Mucosa of rectum (tissue), 2 donors: ENCODE measurements at regions not wholly inside any gene's neighbourhood (a gene's known extent, or its start where the extent isn't known, plus 50 kb on each side); places are given as distances from the start of the nearest gene placed in this dataset.
A peak's percentile ranks its signal among the peaks of the same experiment; 100 is the strongest.
"Not testable (repeated sequence)": the region's sequence is repeated elsewhere in the genome, so short reads cannot be mapped to it uniquely, and the experiment has no call there.

ENCODE experiments used
- H3K27ac ChIP-seq, 2 donors: one replicate each; pipeline ENCODE4 v1.7.0; 2013; ENCODE audit warnings: inconsistent platforms in 2 of 2, low read depth in 2 of 2, low read length in 2 of 2
- H3K27me3 ChIP-seq, 2 donors: one replicate each; pipeline ENCODE4 v1.7.0; 2013; ENCODE audit warnings: low read length in 2 of 2; ENCODE audit not compliant: control insufficient read depth in 2 of 2, insufficient read depth in 2 of 2
- H3K36me3 ChIP-seq, 2 donors: one replicate each; pipeline ENCODE4 v1.7.0; 2013; ENCODE audit warnings: low read length in 2 of 2; ENCODE audit not compliant: control insufficient read depth in 2 of 2, insufficient read depth in 2 of 2
- H3K4me1 ChIP-seq, 2 donors: one replicate each; pipeline ENCODE4 v1.7.0; 2013; ENCODE audit warnings: low read length in 2 of 2, mild to moderate bottlenecking in 1 of 2; ENCODE audit not compliant: control insufficient read depth in 2 of 2, insufficient read depth in 2 of 2
- H3K4me3 ChIP-seq, 2 donors: one replicate each; pipeline ENCODE4 v1.7.0; 2013; ENCODE audit warnings: low read length in 2 of 2
- H3K9ac ChIP-seq, 2 donors: one replicate each; pipeline ENCODE4 v1.7.0; 2013; ENCODE audit warnings: low read length in 2 of 2, low read depth in 1 of 2, mild to moderate bottlenecking in 1 of 2
- H3K9me3 ChIP-seq, 2 donors: one replicate each; pipeline ENCODE4 v1.7.0; 2013; ENCODE audit warnings: low read length in 2 of 2; ENCODE audit not compliant: control insufficient read depth in 2 of 2
- donor health status: healthy.
- donor health status: Normal muscosa, but diverticular disease.

DNA sequence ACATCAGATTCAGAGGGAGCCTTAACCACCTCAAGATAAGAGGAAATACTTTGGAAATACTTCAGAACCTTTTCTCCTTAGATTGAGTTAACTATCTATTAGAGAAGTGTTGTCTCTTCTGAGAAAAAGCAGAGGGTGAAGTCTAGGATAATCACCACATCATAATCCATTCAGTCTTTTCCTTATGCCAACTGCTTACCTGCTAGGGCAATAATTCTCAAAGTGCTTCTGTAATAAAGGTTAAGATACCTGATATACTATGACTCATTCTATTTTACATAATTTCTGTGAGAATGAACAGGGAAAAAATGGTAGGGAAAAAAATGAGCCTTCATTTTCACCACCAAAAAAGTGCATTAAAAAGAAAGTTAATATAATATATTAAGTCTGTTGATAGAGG is 70.1 kb upstream of the LOC128125822 start:
- no peaks in the 10 kb centered on the region for H3K9me3 ChIP-seq
- H3K27me3 ChIP-seq, result no peaks in the 10 kb centered on the region
- H3K36me3 ChIP-seq, result no peaks in the 10 kb centered on the region
- H3K9ac ChIP-seq, result peak overlapping the region; percentile 17 to 50
- H3K4me3 ChIP-seq, result no peak overlapping the region
- peaks cover 10 to 20% of the 10 kb centered on the region in 2 donors for H3K4me1 ChIP-seq
- H3K27ac ChIP-seq, result peak overlapping the region; percentile 82 to 86

DNA sequence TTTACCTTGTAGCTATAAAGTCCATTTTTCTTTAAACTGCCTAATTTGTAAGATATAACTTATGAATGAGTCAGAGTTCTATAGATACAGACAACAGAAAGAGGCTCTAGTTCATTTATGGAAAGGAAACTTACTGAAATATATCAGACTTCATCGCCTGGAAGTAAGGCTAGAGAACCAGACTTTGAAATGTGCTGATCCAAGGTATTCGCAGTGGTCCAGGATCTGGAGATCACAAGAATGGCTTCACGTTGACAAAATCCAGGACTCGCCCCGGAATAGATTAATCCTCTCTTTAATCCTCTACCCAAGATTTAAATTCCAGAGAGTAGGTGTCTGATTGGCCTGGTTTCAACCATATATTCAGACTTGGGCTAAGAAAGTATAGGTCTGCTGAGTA is 69.1 kb upstream of the LOC128125822 start:
- H3K4me3 ChIP-seq, result no peak overlapping the region
- no peaks in the 10 kb centered on the region for H3K36me3 ChIP-seq
- H3K4me1 ChIP-seq, result peaks cover 8 to 20% of the 10 kb centered on the region in 2 donors
- no peaks in the 10 kb centered on the region for H3K9me3 ChIP-seq
- H3K27me3 ChIP-seq, result no peaks in the 10 kb centered on the region
- H3K27ac ChIP-seq, result no peak overlapping the region
- H3K9ac ChIP-seq, result no peak overlapping the region

DNA sequence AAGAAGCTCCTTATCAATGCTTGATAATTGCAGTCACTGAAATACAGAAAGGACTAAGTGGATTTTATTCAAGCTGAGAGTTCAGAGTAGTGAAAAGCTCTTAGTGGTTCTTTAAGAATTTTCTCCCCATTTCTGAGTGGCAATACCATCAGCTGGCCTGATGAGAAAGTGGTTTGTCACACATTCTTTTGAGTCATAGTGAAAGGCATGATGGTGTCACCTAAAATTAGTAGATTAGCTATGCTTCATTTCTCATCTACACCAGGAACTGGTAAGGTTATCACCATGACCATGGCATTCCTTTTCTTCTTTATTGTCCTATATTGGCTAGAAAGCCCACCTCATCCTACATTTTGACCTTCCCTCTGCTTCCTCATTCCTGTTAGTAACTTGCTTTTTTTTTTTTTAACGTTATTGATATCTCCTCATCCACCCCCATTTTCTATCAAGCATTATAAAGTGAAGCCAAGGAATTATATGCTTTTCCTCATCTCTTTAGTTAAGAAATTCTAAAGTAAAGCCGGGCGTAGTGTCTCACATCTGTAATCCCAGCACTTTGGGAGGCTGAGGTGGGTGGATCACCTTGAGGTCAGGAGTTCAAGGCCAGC is 67.4 kb upstream of the LOC128125822 start:
- H3K4me1 ChIP-seq, result peaks cover 10 to 15% of the 10 kb centered on the region in 2 donors
- no peak overlapping the region for H3K4me3 ChIP-seq
- H3K9me3 ChIP-seq, result no peaks in the 10 kb centered on the region
- no peak overlapping the region for H3K9ac ChIP-seq
- H3K36me3 ChIP-seq, result no peaks in the 10 kb centered on the region
- no peaks in the 10 kb centered on the region for H3K27me3 ChIP-seq
- H3K27ac ChIP-seq, result no peak overlapping the region

DNA sequence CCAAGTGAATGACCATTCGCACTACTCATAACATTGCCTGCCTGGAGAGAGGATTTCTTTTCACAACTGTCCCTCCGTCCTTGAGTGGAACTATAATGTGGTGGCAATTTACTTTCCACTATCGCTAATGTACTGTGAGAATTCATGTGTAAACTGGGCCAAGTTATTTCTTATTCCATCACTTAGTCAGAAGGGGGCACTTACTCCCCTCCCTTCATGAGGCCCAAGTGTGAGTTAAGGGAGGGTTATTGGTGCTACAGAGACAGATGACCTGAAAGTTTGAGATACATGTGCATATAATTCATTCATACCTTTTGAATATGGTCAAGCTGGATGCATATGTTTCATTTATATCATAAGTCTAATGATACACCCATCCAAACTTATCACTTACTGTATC is 65.2 kb upstream of the LOC128125822 start:
- H3K9ac ChIP-seq, result no peak overlapping the region
- no peak overlapping the region for H3K27ac ChIP-seq
- H3K4me3 ChIP-seq, result no peak overlapping the region
- H3K9me3 ChIP-seq, result no peaks in the 10 kb centered on the region
- H3K27me3 ChIP-seq, result no peaks in the 10 kb centered on the region
- peaks cover 3 to 11% of the 10 kb centered on the region in 2 donors for H3K4me1 ChIP-seq
- H3K36me3 ChIP-seq, result no peaks in the 10 kb centered on the region

DNA sequence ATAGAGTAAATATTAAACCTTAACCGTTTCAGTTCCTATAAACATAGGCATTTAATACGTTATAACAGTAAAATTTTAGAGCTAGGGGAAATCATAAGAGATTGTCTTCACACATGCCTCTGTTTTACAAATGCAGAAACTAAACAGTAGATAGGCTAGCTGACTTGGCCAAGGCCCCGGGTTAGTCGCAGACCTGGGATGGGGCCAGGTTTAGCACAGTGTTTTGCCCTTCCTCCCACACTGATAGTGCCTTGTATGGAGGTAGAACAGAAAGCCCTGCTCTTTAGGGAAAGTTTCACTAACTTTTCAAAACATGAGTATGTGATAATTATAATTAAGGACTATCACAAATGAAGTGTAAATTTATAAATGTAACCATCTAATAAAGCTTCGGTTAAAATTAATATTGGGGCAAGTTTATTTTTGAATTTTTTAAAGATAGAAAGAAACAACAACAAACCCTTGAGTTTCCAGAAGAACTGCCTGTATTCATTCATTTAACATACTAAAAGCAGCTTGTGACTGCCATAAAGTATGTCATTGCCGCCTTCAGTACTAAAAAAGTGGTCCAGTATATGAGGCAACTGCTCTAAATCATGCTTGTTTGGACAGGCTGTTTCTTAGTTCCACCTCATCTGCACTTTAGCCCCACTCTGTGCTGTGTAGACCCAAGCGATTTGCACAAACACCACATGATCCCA is 62.5 kb upstream of the LOC128125822 start:
- H3K9ac ChIP-seq, result peak overlapping the region; percentile 39 to 47

DNA sequence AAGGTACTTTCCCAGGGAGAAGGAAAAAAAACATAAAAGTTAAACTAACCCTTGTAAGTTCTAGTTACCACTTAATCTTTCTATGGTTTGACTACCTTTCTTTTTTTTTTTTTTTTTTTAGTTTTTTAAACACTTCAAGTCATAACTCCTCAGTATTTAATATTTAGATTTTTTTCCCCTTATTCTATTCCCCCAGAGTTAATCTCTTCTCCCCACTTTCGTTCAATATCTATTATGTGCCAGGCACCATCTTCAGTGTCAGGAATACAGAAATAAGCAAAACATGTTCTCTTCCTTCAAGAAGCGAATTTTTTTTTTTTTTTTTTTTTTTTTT is 62.0 kb upstream of the LOC128125822 start:
- peaks cover 3 to 8% of the 10 kb centered on the region in 2 donors for H3K4me1 ChIP-seq
- no peaks in the 10 kb centered on the region for H3K9me3 ChIP-seq
- H3K27me3 ChIP-seq, result no peaks in the 10 kb centered on the region
- H3K36me3 ChIP-seq, result no peaks in the 10 kb centered on the region
- no peak overlapping the region for H3K4me3 ChIP-seq
- H3K27ac ChIP-seq, result peak overlapping the region in 1 of 2 donors; percentile 83
- no peak overlapping the region for H3K9ac ChIP-seq

More for the DNA sequence above, 62.5 kb upstream of the LOC128125822 start:
- Histone ChIP-seq H3K9me3 (no peaks in the 10 kb centered on the region), H3K4me3 (peak overlapping the region; percentile 16 to 28), H3K4me1 (peaks cover 3 to 8% of the 10 kb centered on the region in 2 donors), H3K27me3 (no peaks in the 10 kb centered on the region), H3K27ac (peak overlapping the region; percentile 58 to 83), H3K36me3 (no peaks in the 10 kb centered on the region)

DNA sequence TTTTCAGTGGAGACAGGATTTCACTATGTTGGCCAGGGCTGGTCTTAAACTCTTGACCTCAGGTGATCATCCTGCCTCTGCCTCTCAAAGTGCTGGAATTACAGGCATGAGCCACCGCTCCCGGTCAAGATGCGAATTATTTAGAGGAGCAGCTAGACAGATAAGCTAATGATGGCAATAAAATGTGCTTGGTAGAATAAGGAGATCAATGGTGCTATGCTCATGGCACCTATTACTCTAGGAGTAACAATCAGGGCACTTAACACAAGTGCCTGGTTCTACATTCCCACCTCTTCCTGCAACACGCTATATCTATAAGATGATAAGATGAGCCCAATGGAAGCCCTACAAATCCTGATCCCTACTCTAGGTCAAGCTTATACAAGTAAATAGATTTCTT is 61.4 kb upstream of the LOC128125822 start:
- Histone ChIP-seq H3K4me3 (no peak overlapping the region), H3K27ac (peak overlapping the region in 1 of 2 donors; percentile 15), H3K9ac (no peak overlapping the region), H3K27me3 (no peaks in the 10 kb centered on the region), H3K4me1 (peaks cover 3 to 8% of the 10 kb centered on the region in 2 donors), H3K9me3 (no peaks in the 10 kb centered on the region), H3K36me3 (no peaks in the 10 kb centered on the region)

DNA sequence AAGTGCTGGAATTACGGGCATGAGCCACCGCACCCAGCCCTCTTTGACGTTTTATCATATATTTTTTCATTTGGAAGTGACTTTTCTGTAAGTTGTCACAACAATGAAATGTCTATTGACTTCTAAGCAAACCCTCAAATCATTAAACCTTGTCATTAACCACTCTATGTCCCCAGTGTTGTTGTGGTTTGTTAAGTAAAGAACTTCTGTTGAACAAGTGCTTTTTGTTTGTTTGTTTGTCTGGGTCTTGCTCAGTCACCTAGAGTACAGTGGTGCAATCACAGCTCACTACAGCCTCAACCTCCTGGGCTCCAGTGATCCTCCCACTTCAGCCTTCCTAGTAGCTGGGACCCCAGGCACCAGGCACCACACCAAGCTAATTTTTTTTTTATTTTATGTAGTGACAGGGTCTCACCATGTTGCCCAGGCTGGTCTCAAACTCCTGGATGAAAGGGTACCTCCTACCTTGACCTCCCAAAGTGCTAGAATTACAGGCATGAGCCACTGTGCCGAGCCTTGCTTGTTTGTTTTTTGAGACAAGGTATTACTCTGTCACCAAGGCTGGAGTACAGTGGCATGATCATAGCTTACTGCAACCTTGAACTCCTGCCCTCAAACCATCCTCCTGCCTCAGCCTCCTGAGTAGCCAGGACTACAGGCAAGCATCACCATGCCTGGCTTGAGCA is 57.6 kb upstream of the LOC128125822 start:
- Histone ChIP-seq H3K27ac (no peak overlapping the region), H3K9me3 (no peaks in the 10 kb centered on the region), H3K27me3 (no peaks in the 10 kb centered on the region), H3K36me3 (no peaks in the 10 kb centered on the region), H3K4me1 (peaks cover 2 to 14% of the 10 kb centered on the region in 2 donors), H3K9ac (no peak overlapping the region), H3K4me3 (no peak overlapping the region)

DNA sequence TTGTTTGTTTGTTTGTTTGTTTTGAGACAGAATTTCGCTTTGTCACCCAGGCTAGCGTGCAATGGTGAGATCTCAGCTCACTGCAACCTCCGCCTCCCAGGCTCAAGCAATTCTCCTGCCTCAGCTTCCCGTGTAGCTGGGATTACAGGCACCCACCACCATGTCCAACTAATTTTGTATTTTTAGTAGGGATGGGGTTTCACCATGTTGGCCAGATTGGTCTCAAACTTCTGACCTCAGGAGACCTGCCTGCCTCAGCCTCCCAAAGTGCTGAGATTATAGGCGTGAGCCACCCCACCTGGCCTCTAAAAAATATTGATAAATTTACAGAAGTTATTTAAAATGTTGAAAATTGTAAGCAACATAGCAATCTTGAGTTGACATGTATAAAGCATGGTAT is 57.1 kb upstream of the LOC128125822 start:
- not testable (repeated sequence) for H3K27ac ChIP-seq, H3K36me3 ChIP-seq, H3K9me3 ChIP-seq, H3K27me3 ChIP-seq, H3K9ac ChIP-seq, H3K4me3 ChIP-seq
- H3K4me1 ChIP-seq, result peaks cover 0 to 12% of the 10 kb centered on the region in 2 donors

DNA sequence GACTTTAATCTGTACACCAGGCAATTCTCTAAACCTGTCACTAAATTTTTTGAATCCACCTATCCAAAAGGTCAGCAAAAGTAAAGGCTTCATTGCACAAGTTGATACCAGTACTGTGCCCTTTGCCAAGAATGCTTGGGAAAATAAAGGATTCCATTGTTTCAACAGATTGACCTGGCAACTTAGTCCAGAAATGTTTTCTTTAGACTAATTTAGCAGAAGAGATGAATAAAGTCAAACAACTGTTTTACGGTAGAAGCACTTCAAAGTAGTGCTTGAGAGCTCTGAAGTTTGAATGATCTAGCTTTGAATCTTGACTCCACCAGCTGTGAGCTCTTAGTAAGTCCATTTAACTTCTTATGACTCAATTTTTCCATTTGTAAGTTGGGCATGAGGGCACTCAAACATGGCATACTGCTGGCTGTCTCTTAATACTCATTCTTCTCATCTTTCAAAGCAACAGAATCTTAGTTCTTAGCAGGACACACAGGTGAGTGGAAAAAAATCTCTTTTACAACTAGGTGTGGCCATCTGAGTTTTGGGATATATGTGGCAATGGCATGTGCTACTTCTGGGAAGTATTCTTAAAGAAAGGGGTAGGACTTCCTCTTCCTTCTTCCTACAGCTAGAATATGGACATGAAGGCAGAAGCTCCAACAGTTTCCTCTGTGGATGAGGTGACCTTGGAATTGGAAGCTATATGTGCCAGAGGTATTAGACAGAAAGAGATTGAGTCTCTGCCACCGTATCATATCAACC is 55.9 kb upstream of the LOC128125822 start:
- Histone ChIP-seq H3K27ac (no peak overlapping the region), H3K27me3 (no peaks in the 10 kb centered on the region), H3K9ac (no peak overlapping the region), H3K36me3 (no peaks in the 10 kb centered on the region), H3K9me3 (no peaks in the 10 kb centered on the region), H3K4me3 (no peak overlapping the region), H3K4me1 (peaks cover 0 to 8% of the 10 kb centered on the region in 2 donors)
